Right cardiac atrium (tissue), 5 donors: ENCODE measurements at regions not wholly inside any gene's neighbourhood (a gene's known extent, or its start where the extent isn't known, plus 50 kb on each side); places are given as distances from the start of the nearest gene placed in this dataset.

Experiments used
- ATAC-seq, 2 donors: fragments of 200-7000 bp; cut with Tn5 transposase; one replicate each; pipeline versions ENCODE4 v1.8.0 to v1.9.1; 2020; ENCODE audit warnings: moderate library complexity in 2 of 2, mild to moderate bottlenecking in 1 of 2
- DNase-seq, 3 donors: peaks; one replicate each; pipeline ENCODE4 v3.0.0-alpha.2; 2020
- H3K27ac ChIP-seq: one replicate; pipeline ENCODE4 v1.5.1; 2013; ENCODE audit warnings: mild to moderate bottlenecking, low read length, control low read depth, moderate library complexity
- H3K27me3 ChIP-seq: one replicate; pipeline ENCODE4 v1.6.1; 2013; ENCODE audit not compliant: control insufficient read depth, insufficient read depth
- H3K4me1 ChIP-seq: one replicate; pipeline ENCODE4 v1.6.1; 2013; ENCODE audit warnings: low read length; ENCODE audit not compliant: control insufficient read depth, insufficient read depth
- H3K4me3 ChIP-seq: one replicate; pipeline ENCODE4 v1.5.1; 2013; ENCODE audit warnings: low read length, control low read depth
- H3K9me3 ChIP-seq: one replicate; pipeline ENCODE4 v1.6.1; 2013; ENCODE audit warnings: low read length; ENCODE audit not compliant: control insufficient read depth
- WGBS: extraction: QIAGEN DNeasy Blood & Tissue Kit; methylation state at CpG from one replicate; pipeline ENCODE4 v1.1.7; 2013; 5-methylcytosine and 5-hydroxymethylcytosine counted together
- intact Hi-C, 4 donors: fragments of 100-400 bp; cut with DNase I; formaldehyde crosslinking; loops; one replicate each; pipeline versions ENCODE4 v1.11.0 to v1.14.0; 2022 to 2023
- donor health status: healthy with polysubstance abuse.
- donor health status: DM: no; HTN: yes; CAD: no.
- donor health status: DM: no; HTN: no; CAD: no.
- donor health status: DM: no; HTN: yes; CAD: no; lungs with severe emphysema.
- donor health status: DM: yes; HTN: yes; CAD: no.

DNA sequence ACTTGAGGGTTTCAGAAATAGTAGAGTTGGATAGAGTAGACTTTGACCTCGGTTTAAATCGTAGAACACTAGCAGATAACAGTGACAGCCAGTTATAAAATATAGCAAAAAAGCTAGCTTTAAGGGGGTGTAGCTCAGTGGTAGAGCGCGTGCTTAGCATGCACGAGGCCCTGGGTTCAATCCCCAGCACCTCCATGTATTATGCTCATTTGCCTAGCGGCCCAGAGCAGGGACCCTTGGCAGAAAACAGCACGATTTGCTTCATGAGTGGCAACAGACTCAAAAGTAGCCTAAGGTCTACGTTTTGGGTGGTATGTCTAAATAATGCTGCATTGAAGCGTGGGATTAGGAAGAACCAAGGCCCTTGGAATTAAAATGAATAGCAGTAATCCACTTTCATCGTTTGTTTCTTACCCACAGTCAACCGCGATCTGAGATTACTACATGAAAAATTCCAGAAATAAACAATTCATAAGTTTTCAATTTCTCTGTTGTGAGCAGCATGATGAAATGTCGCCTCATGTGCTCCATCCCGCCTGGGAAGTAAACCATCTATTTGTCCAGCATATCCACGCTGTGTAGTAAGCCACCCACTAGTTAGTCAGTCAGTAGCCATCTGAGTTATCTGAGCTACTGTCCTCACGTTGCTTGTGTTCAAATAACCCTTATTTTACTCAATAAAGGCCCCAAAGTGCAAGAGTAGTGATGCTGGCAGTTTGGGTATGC is 184.9 kb downstream of the GPX5 start:
- ATAC-seq (no peak), DNase-seq (no peak)
- H3K27ac ChIP-seq: no peak overlapping the region
- no peaks in the 10 kb centered on the region for H3K4me1 ChIP-seq
- peaks cover 4% of the 10 kb centered on the region for H3K9me3 ChIP-seq
- 39% methylated on average over 16 of the region's 16 CpGs for WGBS
- no peaks in the 10 kb centered on the region for H3K27me3 ChIP-seq
- intact Hi-C loops: no loop called here
- no peak overlapping the region for H3K4me3 ChIP-seq

DNA sequence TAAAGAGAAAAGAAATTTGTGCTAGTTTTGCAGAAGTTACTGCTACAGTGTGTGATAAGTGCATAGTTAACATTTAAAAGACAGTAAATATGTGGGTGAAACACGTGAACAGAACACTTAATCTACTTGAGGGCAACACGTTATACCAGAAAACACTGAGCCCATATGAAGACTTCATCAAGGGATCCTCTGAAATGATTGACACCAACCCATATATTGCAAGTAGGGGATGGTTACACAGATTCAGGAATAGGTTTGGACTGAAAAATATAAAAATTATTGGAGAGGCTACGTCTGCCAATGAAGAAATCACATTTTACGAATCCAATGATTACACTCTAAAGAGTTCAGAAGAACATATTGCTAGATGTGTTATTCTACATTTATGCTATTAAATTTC is 185.6 kb downstream of the GPX5 start:
- no peak overlapping the region for H3K27ac ChIP-seq
- no peak overlapping the region for H3K4me3 ChIP-seq
- no peaks in the 10 kb centered on the region for H3K4me1 ChIP-seq
- ATAC-seq (no peak), DNase-seq (no peak)
- H3K27me3 ChIP-seq: no peaks in the 10 kb centered on the region
- 78% methylated on average over 4 of the region's 4 CpGs for WGBS
- H3K9me3 ChIP-seq: peaks cover 4% of the 10 kb centered on the region
- intact Hi-C loops: no loop called here

DNA sequence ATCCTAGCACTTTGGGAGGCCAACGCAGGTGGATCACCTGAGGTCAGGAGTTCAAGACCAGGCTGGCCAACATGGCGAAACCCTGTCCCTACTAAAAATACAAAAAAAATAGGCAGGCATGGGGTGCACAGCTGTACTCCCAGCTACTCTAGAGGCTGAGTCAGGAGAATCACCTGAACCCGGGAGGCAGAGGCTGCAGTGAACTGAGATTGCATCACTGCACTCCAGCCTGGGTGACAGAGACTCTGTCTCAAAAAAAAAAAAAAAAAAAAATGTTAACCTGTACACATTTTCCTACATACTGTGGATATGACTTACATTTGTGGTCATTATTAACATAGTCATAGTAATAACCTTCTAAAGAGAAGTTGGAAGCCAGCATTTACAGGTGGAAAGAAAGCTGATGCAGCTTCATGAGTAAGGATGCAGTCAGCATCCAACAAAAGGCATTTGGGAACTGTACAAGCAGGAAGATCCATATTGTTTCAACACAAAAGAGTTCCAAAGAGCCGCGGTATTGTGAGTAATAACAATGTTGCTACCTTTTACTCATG is 186.2 kb downstream of the GPX5 start:
- 72% methylated on average over 5 of the region's 5 CpGs for WGBS
- ATAC-seq: no peak
- Histone ChIP-seq H3K4me3 (no peak overlapping the region), H3K27ac (no peak overlapping the region), H3K27me3 (no peaks in the 10 kb centered on the region), H3K4me1 (no peaks in the 10 kb centered on the region), H3K9me3 (peaks cover 4% of the 10 kb centered on the region)
- DNase-seq: no peak
- intact Hi-C loops: no loop called here

DNA sequence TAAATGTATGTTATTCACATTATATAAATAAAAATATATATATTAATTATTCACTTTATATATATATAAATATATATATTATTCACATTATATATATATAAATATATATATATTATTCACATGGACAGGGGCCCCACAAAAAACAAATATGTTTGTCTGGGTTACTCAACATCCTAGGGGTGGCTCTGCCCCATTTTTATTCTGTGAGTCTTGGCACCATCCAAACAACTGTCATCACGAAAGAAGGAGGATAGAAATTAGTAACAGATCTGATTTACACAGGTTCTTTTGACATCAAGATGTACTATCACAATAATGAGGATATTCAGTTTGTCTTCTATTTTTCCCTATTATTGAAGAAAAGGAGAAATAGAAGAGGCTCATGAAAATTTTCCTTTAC is 187.3 kb downstream of the GPX5 start:
- H3K27me3 ChIP-seq: no peaks in the 10 kb centered on the region
- intact Hi-C loops: no loop called here
- 83% methylated on average over 1 of the region's 1 CpG for WGBS

DNA sequence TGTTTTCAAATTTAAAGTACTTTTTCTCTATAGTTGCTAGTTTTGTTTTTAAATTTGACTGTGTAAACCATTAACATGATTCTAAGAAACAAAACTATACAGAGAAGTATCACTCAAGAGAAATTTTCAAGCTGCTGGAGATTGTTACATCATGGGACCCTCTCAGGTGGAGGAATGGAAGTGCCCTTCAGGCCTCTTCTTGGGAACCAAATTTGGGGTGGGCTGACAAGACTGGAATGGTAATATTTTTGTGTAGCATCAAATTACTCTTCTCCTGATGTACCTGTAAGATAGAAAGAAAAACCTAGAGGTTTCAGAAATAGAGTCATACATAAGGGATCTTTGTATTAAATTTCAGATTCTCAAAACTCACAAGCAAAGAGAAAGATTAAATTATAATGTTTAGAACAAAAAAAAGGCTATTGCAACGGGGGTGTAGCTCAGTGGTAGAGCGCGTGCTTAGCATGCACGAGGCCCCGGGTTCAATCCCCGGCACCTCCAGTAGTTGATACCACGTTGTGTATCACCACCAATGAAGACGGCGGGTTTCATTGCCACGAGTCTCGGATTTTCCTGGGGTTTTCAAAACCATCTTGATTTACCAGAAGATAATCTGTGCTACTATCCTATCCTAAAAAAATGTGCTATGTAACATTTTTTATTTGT is 193.7 kb downstream of the GPX5 start:
- H3K4me3 ChIP-seq: no peak overlapping the region
- no peaks in the 10 kb centered on the region for H3K9me3 ChIP-seq
- intact Hi-C loops: no loop called here
- WGBS: 13% methylated on average over 11 of the region's 11 CpGs
- no peak overlapping the region for H3K27ac ChIP-seq
- DNase-seq: no peak
- ATAC-seq: no peak
- H3K27me3 ChIP-seq: no peaks in the 10 kb centered on the region
- H3K4me1 ChIP-seq: no peaks in the 10 kb centered on the region

More for the DNA sequence above, 187.3 kb downstream of the GPX5 start:
- Histone ChIP-seq H3K9me3 (peaks cover 2% of the 10 kb centered on the region), H3K4me3 (no peak overlapping the region), H3K27ac (no peak overlapping the region), H3K4me1 (no peaks in the 10 kb centered on the region)
- ATAC-seq (no peak), DNase-seq (no peak)

DNA sequence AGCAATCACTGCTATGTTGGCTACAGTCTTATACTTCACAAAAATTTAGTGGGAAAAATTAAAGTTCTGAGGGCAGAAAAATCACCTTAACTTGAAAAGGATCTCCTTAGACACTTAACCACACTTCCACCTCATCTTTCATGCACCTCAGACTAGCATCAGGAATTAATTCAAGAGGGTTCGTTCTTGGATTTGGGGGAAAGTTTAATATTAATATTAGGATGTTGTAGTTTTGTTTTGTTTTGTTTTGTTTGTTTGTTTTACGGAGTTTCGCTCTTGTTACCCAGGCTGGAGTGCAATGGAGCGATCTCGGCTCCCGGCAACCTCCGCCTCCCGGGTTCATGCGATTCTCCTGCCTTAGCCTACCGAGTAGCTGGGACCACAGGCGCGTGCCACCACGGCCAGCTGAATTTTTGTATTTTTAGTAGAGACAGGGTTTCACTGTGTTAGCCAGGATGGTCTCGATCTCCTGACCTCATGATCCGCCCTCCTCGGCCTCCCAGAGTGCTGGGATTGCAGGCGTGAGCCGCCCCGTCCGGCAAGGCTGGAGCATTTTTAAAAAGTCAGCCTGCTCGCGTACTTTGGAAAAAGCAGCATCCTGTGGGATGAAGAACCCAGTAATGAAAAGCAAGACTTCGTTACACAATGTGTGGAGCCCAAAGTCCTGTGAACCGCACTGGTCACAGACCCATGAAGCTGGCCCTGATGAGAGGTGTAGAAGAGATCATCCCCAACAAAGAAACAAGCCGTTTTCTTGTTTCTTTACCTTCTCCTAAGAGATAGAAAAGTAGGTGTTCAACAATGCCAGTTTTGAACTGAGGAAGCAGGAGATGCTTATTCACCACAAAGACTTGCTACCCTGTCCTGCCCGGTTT is 194.9 kb downstream of the GPX5 start:
- Histone ChIP-seq H3K4me3 (no peak overlapping the region), H3K27ac (no peak overlapping the region), H3K4me1 (no peaks in the 10 kb centered on the region), H3K27me3 (no peaks in the 10 kb centered on the region), H3K9me3 (no peaks in the 10 kb centered on the region)
- ATAC-seq (no peak), DNase-seq (no peak)
- intact Hi-C loops: no loop called here
- 65% methylated on average over 26 of the region's 26 CpGs for WGBS

DNA sequence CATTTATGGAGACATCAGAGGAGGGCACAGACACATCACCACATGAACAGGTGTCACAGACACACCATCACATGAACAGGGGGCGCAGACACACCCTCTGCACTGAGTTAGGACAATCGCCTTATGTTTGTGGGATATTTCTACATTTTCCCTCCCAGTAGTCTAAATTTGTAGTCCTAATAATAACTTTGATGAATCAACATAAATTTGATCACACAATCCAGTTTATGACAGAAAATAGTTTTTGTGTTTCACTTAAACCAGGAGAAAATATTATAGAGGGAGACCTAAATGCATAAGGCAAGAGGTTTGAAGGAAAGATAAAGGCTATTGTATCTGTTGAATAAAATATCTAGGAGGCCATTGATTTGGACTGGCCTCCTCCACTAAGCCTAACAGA is 195.7 kb downstream of the GPX5 start:
- Histone ChIP-seq H3K4me3 (no peak overlapping the region), H3K4me1 (no peaks in the 10 kb centered on the region), H3K27ac (no peak overlapping the region), H3K27me3 (no peaks in the 10 kb centered on the region), H3K9me3 (no peaks in the 10 kb centered on the region)
- DNase-seq: no peak
- 82% methylated on average over 2 of the region's 2 CpGs for WGBS
- no peak for ATAC-seq
- intact Hi-C loops: no loop called here

DNA sequence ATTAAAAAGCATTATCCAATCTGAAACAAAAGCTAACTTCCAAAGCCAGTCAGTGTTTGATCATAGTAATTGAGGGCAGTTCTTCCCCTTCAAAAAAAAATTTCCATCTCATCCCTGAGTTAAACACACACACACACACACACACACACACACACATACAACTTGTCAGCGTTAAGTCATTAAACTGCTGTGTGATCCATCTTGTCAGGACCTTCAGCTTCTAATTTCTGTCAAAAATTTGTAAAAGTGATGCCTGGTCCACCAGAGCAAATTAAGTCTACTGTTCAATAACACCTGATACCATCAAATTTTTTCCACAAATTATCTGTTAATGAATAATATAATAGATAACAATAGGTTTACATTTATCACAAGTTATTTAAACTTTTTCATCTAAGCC is 198.7 kb downstream of the GPX5 start:
- peaks cover 2% of the 10 kb centered on the region for H3K27me3 ChIP-seq
- intact Hi-C loops: no loop called here
- 60% methylated on average over 1 of the region's 1 CpG for WGBS

DNA sequence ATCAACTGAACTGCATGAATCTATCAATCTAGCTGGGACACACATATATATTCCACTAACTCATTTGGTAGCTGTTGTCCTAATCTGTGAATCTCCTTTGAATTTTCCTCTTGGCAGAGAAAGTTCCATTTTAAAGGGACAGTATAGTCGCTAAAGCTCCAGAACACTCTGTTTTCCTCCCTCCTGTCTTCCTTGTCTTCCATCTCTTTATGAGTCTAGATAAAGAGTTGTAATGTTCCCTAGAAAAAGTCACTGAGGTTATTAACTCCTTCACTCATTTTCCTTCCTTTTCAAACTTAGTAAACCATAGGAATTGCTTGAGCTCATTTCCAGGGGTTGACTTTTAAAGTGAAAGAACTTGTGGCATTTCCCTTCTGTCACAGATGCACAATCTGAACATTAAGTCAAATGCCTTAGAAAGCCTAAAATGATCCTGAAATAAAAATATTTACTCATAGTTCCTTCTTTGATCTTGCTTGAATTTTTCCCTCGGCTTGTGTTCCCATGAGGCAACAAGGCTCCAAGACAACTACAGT is 198.4 kb downstream of the TRIM27 start:
- Histone ChIP-seq H3K27ac (no peak overlapping the region), H3K4me1 (no peaks in the 10 kb centered on the region), H3K9me3 (peaks cover 1% of the 10 kb centered on the region), H3K27me3 (peaks cover 2% of the 10 kb centered on the region), H3K4me3 (no peak overlapping the region)
- 63% methylated on average over 2 of the region's 2 CpGs for WGBS
- DNase-seq (no peak), ATAC-seq (no peak)
- intact Hi-C loops: no loop called here

More for the DNA sequence above, 198.7 kb downstream of the GPX5 start:
- ATAC-seq (no peak), DNase-seq (no peak)
- no peaks in the 10 kb centered on the region for H3K4me1 ChIP-seq
- no peak overlapping the region for H3K27ac ChIP-seq
- no peak overlapping the region for H3K4me3 ChIP-seq
- peaks cover 1% of the 10 kb centered on the region for H3K9me3 ChIP-seq

DNA sequence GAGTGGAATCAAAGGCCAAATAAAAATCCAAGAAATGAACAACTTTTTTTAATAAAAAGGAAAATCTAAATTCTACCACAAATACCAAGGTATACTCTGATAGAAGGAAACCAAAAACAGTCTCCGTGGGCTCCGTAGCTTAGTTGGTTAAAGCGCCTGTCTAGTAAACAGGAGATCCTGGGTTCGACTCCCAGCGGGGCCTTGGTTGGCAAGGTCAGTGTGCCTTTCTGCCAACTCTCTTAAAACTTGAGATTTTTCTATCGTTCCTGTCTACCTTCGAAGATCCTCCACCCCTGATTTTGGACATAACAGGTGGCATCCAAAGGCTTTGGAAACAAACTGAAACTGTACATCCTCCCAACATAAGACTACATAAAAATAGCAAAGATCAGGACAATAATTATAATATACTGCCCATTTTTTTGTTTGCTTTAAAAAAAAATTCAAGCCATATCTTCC is 197.9 kb downstream of the TRIM27 start:
- Histone ChIP-seq H3K27me3 (peaks cover 2% of the 10 kb centered on the region), H3K27ac (no peak overlapping the region), H3K4me3 (no peak overlapping the region), H3K9me3 (peaks cover 1% of the 10 kb centered on the region), H3K4me1 (no peaks in the 10 kb centered on the region)
- ATAC-seq: no peak
- 24% methylated on average over 7 of the region's 7 CpGs for WGBS
- intact Hi-C loops: no loop called here
- no peak for DNase-seq
